K562 (cell line): ENCODE measurements at regions not wholly inside any gene's neighbourhood (a gene's known extent, or its start where the extent isn't known, plus 50 kb on each side); places are given as distances from the start of the nearest gene placed in this dataset.

ENCODE experiments used
- BDP1 ChIP-seq: IDR thresholded peaks from 3 replicates; pipeline ENCODE4 v1.6.1; 2011; ENCODE audit not compliant: insufficient read length, insufficient read depth
- BMI1 ChIP-seq: fragments of 150-350 bp; IDR thresholded peaks from 2 replicates; pipeline ENCODE4 v1.6.1; 2014; ENCODE audit warnings: low read length
- BRD9 ChIP-seq: fragments of 450-650 bp; IDR thresholded peaks from 2 replicates; pipeline ENCODE4 v1.6.1; 2018; ENCODE audit warnings: low read depth; ENCODE audit not compliant: partially characterized antibody
- CBX3 ChIP-seq, 2 experiments: IDR thresholded peaks; 1 replicate in 1 of 2; 2 replicates in 1 of 2; pipeline ENCODE4 v1.6.1; 2012; ENCODE audit warnings: inconsistent platforms in 2 of 2, low read length in 2 of 2, borderline replicate concordance in 1 of 2, control low read depth in 1 of 2
- CREB1 ChIP-seq, 2 experiments: sonication (generic) in 1 of 2; formaldehyde crosslinking in 1 of 2; IDR thresholded peaks; 2 replicates each; pipeline versions ENCODE4 v1.6.1 to v1.8.0; 2012 to 2022; ENCODE audit warnings: inconsistent platforms in 1 of 2, mild to moderate bottlenecking in 1 of 2, missing genetic modification reagents in 1 of 2, moderate library complexity in 1 of 2
- EGR1 ChIP-seq: fragments of 450-650 bp; conservative IDR thresholded peaks from 2 replicates; pipeline ENCODE4 v1.6.1; 2017; ENCODE audit warnings: mild to moderate bottlenecking
- ERF ChIP-seq: fragments of 450-650 bp; formaldehyde crosslinking; IDR thresholded peaks from 2 replicates; pipeline ENCODE4 v1.4.0; 2020; ENCODE audit warnings: mild to moderate bottlenecking, mixed read lengths
- KDM2B ChIP-seq: fragments of 250-450 bp; sonication (Bioruptor Pico); IDR thresholded peaks from 2 replicates; pipeline ENCODE4 v1.8.0; 2021; ENCODE audit warnings: mild to moderate bottlenecking, moderate library complexity
- MEF2D ChIP-seq: conservative IDR thresholded peaks from 2 replicates; pipeline ENCODE4 v1.6.1; 2016; ENCODE audit warnings: low read depth, missing genetic modification characterization, missing compliant biosample characterization
- NCOA6 ChIP-seq: fragments of 450-650 bp; IDR thresholded peaks from 2 replicates; pipeline ENCODE4 v1.6.1; 2017; ENCODE audit warnings: mild to moderate bottlenecking
- NR4A1 ChIP-seq, 2 experiments: fragments of 250-450 bp in 1 of 2; fragments of 450-650 bp in 1 of 2; sonication (Bioruptor Pico) in 1 of 2; IDR thresholded peaks; 2 replicates each; pipeline versions ENCODE4 v1.4.0 to v1.6.1; 2016 to 2020; ENCODE audit warnings: mild to moderate bottlenecking in 2 of 2, missing compliant biosample characterization in 1 of 2, missing genetic modification characterization in 1 of 2, moderate library complexity in 1 of 2
- RUNX1 ChIP-seq: sonication (generic); IDR thresholded peaks from 2 replicates; pipeline ENCODE4 v1.6.1; 2016; ENCODE audit warnings: antibody characterized with exemption, low read depth
- SRSF1 ChIP-seq: fragments of 200-400 bp; formaldehyde crosslinking; IDR thresholded peaks from 2 replicates; pipeline ENCODE4 v1.6.1; 2017; ENCODE audit warnings: mild to moderate bottlenecking, low read depth, low read length, moderate library complexity
- TCFL5 ChIP-seq: fragments of 250-450 bp; sonication (Bioruptor Pico); conservative IDR thresholded peaks from 2 replicates; pipeline ENCODE4 v1.6.1; 2021; ENCODE audit warnings: mild to moderate bottlenecking, moderate library complexity, matching md5 sums
- ZNF124 ChIP-seq: sonication (generic); formaldehyde crosslinking; IDR thresholded peaks from 2 replicates; pipeline ENCODE4 v1.8.1; 2022; ENCODE audit warnings: missing genetic modification reagents
- ZNF449 ChIP-seq: fragments of 250-450 bp; sonication (Bioruptor Pico); IDR thresholded peaks from 2 replicates; pipeline ENCODE4 v1.8.0; 2022; ENCODE audit warnings: moderate library complexity, mild to moderate bottlenecking, inconsistent platforms
- ZNF655 ChIP-seq: fragments of 250-450 bp; sonication (Bioruptor Pico); IDR thresholded peaks from 2 replicates; pipeline ENCODE4 v1.5.0; 2021
- ZNF740 ChIP-seq, 3 experiments: fragments of 200-800 bp in 1 of 3; sonication (Bioruptor generic) in 1 of 3; sonication (generic) in 1 of 3; formaldehyde crosslinking in 1 of 3; IDR thresholded peaks; 2 replicates each; pipeline versions ENCODE4 v1.6.1 to v1.8.0; 2016 to 2022; ENCODE audit warnings: mild to moderate bottlenecking in 2 of 3, missing compliant biosample characterization in 2 of 3, missing genetic modification characterization in 2 of 3, missing genetic modification reagents in 1 of 3

GRCh38 chr6:27582928-27583725, 110.2 kb upstream of the ZNF184 start (continued):
- no peak for TF ChIP-seq EGR1
- no peak for TF ChIP-seq ZNF124 (CRISPR knock-in tag)
- TF ChIP-seq RUNX1: no peak
- no peak for TF ChIP-seq TCFL5 (CRISPR knock-in tag)
- TF ChIP-seq NR4A1 (CRISPR knock-in tag; IDR thresholded peaks at IDR 0.05): no peak
- no peak for TF ChIP-seq NR4A1 (tag; IDR thresholded peaks at IDR 0.05)
- TF ChIP-seq CBX3 (IDR thresholded peaks at IDR 0.05; ENCODE audit: borderline replicate concordance in 1 of 2, low read length in 2 of 2): peak in 1 of 2 experiments; percentile 73; a peak in 1 of 3 replicates
- TF ChIP-seq BDP1: peak; percentile 58
- TF ChIP-seq SRSF1: no peak
- TF ChIP-seq ZNF655: no peak
- no peak for TF ChIP-seq ERF (CRISPR knock-in tag)
- TF ChIP-seq MEF2D (tag): no peak
- TF ChIP-seq BRD9: peak; percentile 95
- TF ChIP-seq NCOA6: no peak
- no peak for TF ChIP-seq BMI1
- TF ChIP-seq ZNF449 (CRISPR knock-in tag): no peak
- TF ChIP-seq KDM2B (CRISPR knock-in tag): no peak
- 0 out of 2 replicates have a peak, but pooled peaks have one; percentile 14 for TF ChIP-seq CREB1 (IDR thresholded peaks at IDR 0.05)
- no peak for TF ChIP-seq CREB1 (CRISPR knock-in tag; IDR thresholded peaks at IDR 0.05)
- no peak for TF ChIP-seq ZNF740 (CRISPR knock-in tag; IDR thresholded peaks at IDR 0.05)
- no peak for TF ChIP-seq ZNF740 (tag; IDR thresholded peaks at IDR 0.05)
